OCI-LY7 (cell line): ENCODE measurements at regions not wholly inside any gene's neighbourhood (a gene's known extent, or its start where the extent isn't known, plus 50 kb on each side); places are given as distances from the start of the nearest gene placed in this dataset.

Experiments used
- BruUV-seq: library from RNA; stranded (reverse); fragments of 400-500 nt; replicated peaks from 2 replicates; lab custom pipeline; 2021; lab: Mats Ljungman, UMichigan
- CTCF ChIA-PET: fragments of 300-600 bp; sonication (Branson Sonifier 250); formaldehyde crosslinking; loops from one replicate; lab custom pipeline; 2022; ENCODE audit warnings: antibody characterized with exemption; ENCODE audit not compliant: unreplicated experiment; lab: Charles Lee
- POLR2A ChIA-PET: fragments of 300-600 bp; sonication (Branson Sonifier 250); formaldehyde crosslinking; loops from one replicate; lab custom pipeline; 2022; ENCODE audit warnings: antibody characterized with exemption; lab: Charles Lee
- DNase-seq: peaks from one replicate; pipeline ENCODE4 v3.0.0-alpha.2; 2015; ENCODE audit warnings: low spot score
- H2AFZ ChIP-seq: fragments of 200-600 bp; sonication (generic), shearing (Covaris generic); 2 replicates; pipeline ENCODE4 v1.6.1; 2014; ENCODE audit warnings: mild to moderate bottlenecking, antibody characterized with exemption, low read length, moderate library complexity
- H3K27ac ChIP-seq: fragments of 200-600 bp; sonication (generic); 2 replicates; pipeline ENCODE4 v1.5.1; 2014; ENCODE audit warnings: mixed run types, low read depth, mild to moderate bottlenecking, moderate library complexity, low read length, inconsistent platforms; ENCODE audit not compliant: poor library complexity, severe bottlenecking
- H3K36me3 ChIP-seq: fragments of 200-600 bp; sonication (generic); 2 replicates; pipeline ENCODE4 v1.6.1; 2014; ENCODE audit warnings: mild to moderate bottlenecking, antibody characterized with exemption, low read length, moderate library complexity, mixed read lengths; ENCODE audit not compliant: insufficient read depth
- H3K4me1 ChIP-seq: fragments of 200-600 bp; sonication (generic); 2 replicates; pipeline ENCODE4 v1.5.1; 2014; ENCODE audit warnings: mild to moderate bottlenecking, low read length; ENCODE audit not compliant: insufficient read depth, poor library complexity, severe bottlenecking
- H3K4me2 ChIP-seq: fragments of 200-600 bp; sonication (generic); 2 replicates; pipeline ENCODE4 v1.6.1; 2014; ENCODE audit warnings: mild to moderate bottlenecking, low read length
- H3K4me3 ChIP-seq: fragments of 200-600 bp; sonication (generic); 2 replicates; pipeline ENCODE4 v1.5.1; 2014; ENCODE audit warnings: mild to moderate bottlenecking, low read depth, low read length; ENCODE audit not compliant: poor library complexity, severe bottlenecking
- H3K79me2 ChIP-seq: fragments of 200-600 bp; sonication (generic); 2 replicates; pipeline ENCODE4 v1.6.1; 2016; ENCODE audit warnings: low read depth, mild to moderate bottlenecking, low read length, moderate library complexity, mixed read lengths; ENCODE audit not compliant: insufficient read depth
- H3K9me2 ChIP-seq: fragments of 200-600 bp; sonication (generic); 2 replicates; pipeline ENCODE4 v1.6.1; 2016; ENCODE audit warnings: mild to moderate bottlenecking, low read length, mixed read lengths; ENCODE audit not compliant: insufficient read depth
- H3K9me3 ChIP-seq: fragments of 200-600 bp; sonication (generic); 2 replicates; pipeline ENCODE4 v1.6.1; 2014; ENCODE audit warnings: mild to moderate bottlenecking, mixed run types, low read length, mixed read lengths
- H4K20me1 ChIP-seq: fragments of 200-600 bp; sonication (generic); 2 replicates; pipeline ENCODE4 v1.6.1; 2014; ENCODE audit warnings: mild to moderate bottlenecking, antibody characterized with exemption, low read length, moderate library complexity, mixed read lengths; ENCODE audit not compliant: insufficient read depth
- EZH2phosphoT487 ChIP-seq: fragments of 200-600 bp; sonication (generic); IDR thresholded peaks from 2 replicates; pipeline ENCODE4 v1.6.1; 2018; ENCODE audit warnings: low read depth, borderline replicate concordance, mild to moderate bottlenecking, mixed run types, antibody characterized with exemption, low read length, moderate library complexity, mixed read lengths
- intact Hi-C: fragments of 100-400 bp; cut with micrococcal nuclease; formaldehyde crosslinking; loops from one replicate; pipeline ENCODE4 v1.10.0; 2022; ENCODE audit not compliant: unreplicated experiment
- TF ChIP-seq, protein P1 (sequence below): fragments of 200-600 bp; sonication (generic); conservative IDR thresholded peaks from 2 replicates; pipeline ENCODE4 v1.5.1; 2014; ENCODE audit warnings: mild to moderate bottlenecking, antibody characterized with exemption, low read length, moderate library complexity, mixed read lengths

- POLR2A ChIA-PET, result no interaction called here
- intact Hi-C loops, result no loop called here
- no TSS peak for BruUV-seq
- H3K4me3 ChIP-seq, result no peak overlapping the region
- no peak overlapping the region for H3K4me2 ChIP-seq
- H3K36me3 ChIP-seq, result no peaks in the 10 kb centered on the region
- CTCF ChIA-PET, result no interaction called here
- no peaks in the 10 kb centered on the region for H3K9me2 ChIP-seq
- no peaks in the 10 kb centered on the region for H3K4me1 ChIP-seq
- no peak overlapping the region for H2AFZ ChIP-seq
- no peak for DNase-seq
- TF ChIP-seq EZH2phosphoT487, result no peak
- TF ChIP-seq, protein P1, sequence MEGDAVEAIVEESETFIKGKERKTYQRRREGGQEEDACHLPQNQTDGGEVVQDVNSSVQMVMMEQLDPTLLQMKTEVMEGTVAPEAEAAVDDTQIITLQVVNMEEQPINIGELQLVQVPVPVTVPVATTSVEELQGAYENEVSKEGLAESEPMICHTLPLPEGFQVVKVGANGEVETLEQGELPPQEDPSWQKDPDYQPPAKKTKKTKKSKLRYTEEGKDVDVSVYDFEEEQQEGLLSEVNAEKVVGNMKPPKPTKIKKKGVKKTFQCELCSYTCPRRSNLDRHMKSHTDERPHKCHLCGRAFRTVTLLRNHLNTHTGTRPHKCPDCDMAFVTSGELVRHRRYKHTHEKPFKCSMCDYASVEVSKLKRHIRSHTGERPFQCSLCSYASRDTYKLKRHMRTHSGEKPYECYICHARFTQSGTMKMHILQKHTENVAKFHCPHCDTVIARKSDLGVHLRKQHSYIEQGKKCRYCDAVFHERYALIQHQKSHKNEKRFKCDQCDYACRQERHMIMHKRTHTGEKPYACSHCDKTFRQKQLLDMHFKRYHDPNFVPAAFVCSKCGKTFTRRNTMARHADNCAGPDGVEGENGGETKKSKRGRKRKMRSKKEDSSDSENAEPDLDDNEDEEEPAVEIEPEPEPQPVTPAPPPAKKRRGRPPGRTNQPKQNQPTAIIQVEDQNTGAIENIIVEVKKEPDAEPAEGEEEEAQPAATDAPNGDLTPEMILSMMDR, result no peak
- H3K79me2 ChIP-seq, result no peaks in the 10 kb centered on the region
- H4K20me1 ChIP-seq, result no peaks in the 10 kb centered on the region
- H3K27ac ChIP-seq, result no peak overlapping the region
- H3K9me3 ChIP-seq, result no peaks in the 10 kb centered on the region
These were observed 198.8 kb upstream of the TCF4 start for GRCh38 chr18:55786651-55787272.

GRCh38 chr18:55783921-55784320 is 195.9 kb upstream of the TCF4 start:
- Histone ChIP-seq H3K27ac (no peak overlapping the region), H3K4me3 (no peak overlapping the region), H3K9me3 (no peaks in the 10 kb centered on the region), H2AFZ (no peak overlapping the region), H3K4me2 (no peak overlapping the region), H3K9me2 (no peaks in the 10 kb centered on the region), H3K36me3 (no peaks in the 10 kb centered on the region), H3K79me2 (no peaks in the 10 kb centered on the region), H4K20me1 (no peaks in the 10 kb centered on the region), H3K4me1 (peaks cover 12% of the 10 kb centered on the region)
- TF ChIP-seq, protein P1, result no peak
- TF ChIP-seq EZH2phosphoT487, result no peak
- intact Hi-C loops, result loop anchor here (5.0 kb wide), 1 partner anchor 367 kb away; no protein-coding TSS in a partner anchor
- DNase-seq, result no peak
- ChIA-PET CTCF (no interaction called here), POLR2A (interaction anchor here (0.6 kb wide), 1 partner anchor 19 kb away, joined by 3 read pairs; no protein-coding TSS in a partner anchor)
- no TSS peak for BruUV-seq

DNA sequence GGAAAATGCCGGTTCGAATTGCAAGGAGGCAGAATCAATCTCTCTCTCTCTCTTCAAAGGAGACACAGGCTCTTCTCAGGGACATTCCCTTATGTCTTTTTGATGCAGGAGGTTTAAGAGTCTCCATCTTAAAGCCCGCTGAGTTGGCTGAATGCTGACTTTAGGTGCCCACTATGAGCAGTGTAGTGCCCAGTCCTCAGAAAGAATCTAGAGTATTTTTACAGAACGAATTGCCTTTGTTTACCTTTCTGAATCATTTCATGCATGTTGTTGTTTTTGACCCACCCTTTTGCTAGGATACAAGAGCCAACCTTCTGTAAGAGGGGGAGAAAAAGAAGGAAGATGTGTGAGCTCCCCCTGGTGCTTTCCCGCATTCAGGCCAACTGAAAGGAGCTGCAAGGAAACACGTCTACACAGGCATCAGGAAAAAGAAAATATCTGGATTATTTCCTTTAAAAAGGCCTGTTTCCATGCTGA is 193.5 kb upstream of the TCF4 start:
- ChIA-PET CTCF (no interaction called here), POLR2A (no interaction called here)
- Histone ChIP-seq H3K79me2 (no peaks in the 10 kb centered on the region), H3K4me1 (peaks cover 13% of the 10 kb centered on the region), H3K36me3 (no peaks in the 10 kb centered on the region), H3K4me2 (no peak overlapping the region), H3K9me2 (no peaks in the 10 kb centered on the region), H3K4me3 (no peak overlapping the region), H4K20me1 (no peaks in the 10 kb centered on the region), H2AFZ (no peak overlapping the region), H3K9me3 (no peaks in the 10 kb centered on the region), H3K27ac (no peak overlapping the region)
- TF ChIP-seq, protein P1, result peak; percentile 64
- TF ChIP-seq EZH2phosphoT487, result no peak
- no TSS peak for BruUV-seq
- intact Hi-C loops, result loop anchor here (5.0 kb wide), 1 partner anchor 364 kb away; no protein-coding TSS in a partner anchor
- DNase-seq, result peak; percentile 20
